Panc1 (cell line): ENCODE measurements at regions not wholly inside any gene's neighbourhood (a gene's known extent, or its start where the extent isn't known, plus 50 kb on each side); places are given as distances from the start of the nearest gene placed in this dataset.

Experiments used
- ATAC-seq: fragments of 200-7000 bp; cut with Tn5 transposase; 2 replicates; pipeline ENCODE4 v1.9.1; 2020; ENCODE audit warnings: mild to moderate bottlenecking, moderate library complexity
- BruUV-seq: library from RNA; stranded (reverse); fragments of 400-500 nt; replicated peaks from 2 replicates; lab custom pipeline; 2021; lab: Mats Ljungman, UMichigan
- CTCF ChIA-PET: fragments of 300-600 bp; sonication (Branson Sonifier 250); formaldehyde crosslinking; loops from one replicate; lab custom pipeline; 2022; ENCODE audit warnings: antibody characterized with exemption; lab: Charles Lee
- POLR2A ChIA-PET: fragments of 300-600 bp; sonication (Branson Sonifier 250); formaldehyde crosslinking; loops from one replicate; lab custom pipeline; 2022; ENCODE audit warnings: antibody characterized with exemption; lab: Charles Lee
- DNase-seq: peaks from one replicate; pipeline ENCODE4 v3.0.0-alpha.2; 2010; ENCODE audit warnings: low read depth, low spot score
- H3K27ac ChIP-seq: 2 replicates; pipeline ENCODE4 v1.5.1; 2011; ENCODE audit warnings: mild to moderate bottlenecking, low read length, inconsistent platforms
- H3K27me3 ChIP-seq: fragments of 200-500 bp; sonication (Bioruptor generic); 2 replicates; pipeline ENCODE4 v1.6.0; 2014; ENCODE audit warnings: low read length, inconsistent platforms; ENCODE audit not compliant: control insufficient read depth, insufficient read depth
- H3K36me3 ChIP-seq: fragments of 200-500 bp; sonication (Bioruptor generic); 2 replicates; pipeline ENCODE4 v1.5.1; 2014; ENCODE audit warnings: inconsistent platforms, mild to moderate bottlenecking, low read length, moderate library complexity; ENCODE audit not compliant: control insufficient read depth, insufficient read depth
- H3K4me1 ChIP-seq: 2 replicates; pipeline ENCODE4 v1.5.1; 2011; ENCODE audit warnings: inconsistent platforms, mild to moderate bottlenecking, low read length, moderate library complexity; ENCODE audit not compliant: control insufficient read depth, insufficient read depth
- H3K4me3 ChIP-seq, 2 experiments: 2 replicates each; pipeline ENCODE4 v1.5.1; 2011 to 2012; ENCODE audit warnings: low read depth in 2 of 2, low read length in 2 of 2, mild to moderate bottlenecking in 2 of 2, inconsistent platforms in 1 of 2, moderate library complexity in 1 of 2
- H3K9me3 ChIP-seq: fragments of 200-500 bp; sonication (Bioruptor generic); 2 replicates; pipeline ENCODE4 v1.5.1; 2014; ENCODE audit warnings: low read depth, mild to moderate bottlenecking, inconsistent platforms, low read length, moderate library complexity; ENCODE audit not compliant: control insufficient read depth, insufficient read depth
- CTCF ChIP-seq: fragments of 450-650 bp; IDR thresholded peaks from 2 replicates; pipeline ENCODE4 v1.5.1; 2017; ENCODE audit warnings: mild to moderate bottlenecking
- POLR2AphosphoS5 ChIP-seq: IDR thresholded peaks from 2 replicates; pipeline ENCODE4 v1.6.1; 2012; ENCODE audit warnings: mild to moderate bottlenecking, low read depth, low read length, moderate library complexity
- REST ChIP-seq, 2 experiments: IDR thresholded peaks; 2 replicates each; pipeline ENCODE4 v1.6.1; 2011 to 2012; ENCODE audit warnings: low read depth in 2 of 2, control low read depth in 1 of 2, low read length in 1 of 2, mild to moderate bottlenecking in 1 of 2, moderate library complexity in 1 of 2; ENCODE audit not compliant: insufficient read depth in 1 of 2
- SIN3A ChIP-seq: IDR thresholded peaks from 2 replicates; pipeline ENCODE4 v1.6.1; 2012; ENCODE audit warnings: low read depth, mild to moderate bottlenecking, low read length, moderate library complexity, borderline replicate concordance; ENCODE audit not compliant: insufficient read depth
- TCF7L2 ChIP-seq: IDR thresholded peaks from 2 replicates; pipeline ENCODE4 v1.6.1; 2011; ENCODE audit warnings: mild to moderate bottlenecking, low read depth, low read length, inconsistent platforms
- in situ Hi-C: cut with HindIII; loops from 2 replicates; pipeline ENCODE4 v1.10.0; 2016; ENCODE audit warnings: low sequenced_read_pairs, low pct_unique_long_range_greater_than_20kb
- intact Hi-C: fragments of 100-400 bp; cut with micrococcal nuclease; formaldehyde crosslinking; loops from one replicate; pipeline ENCODE4 v1.10.0; 2022; ENCODE audit not compliant: unreplicated experiment

- H3K27me3 ChIP-seq = no peaks in the 10 kb centered on the region
- no peaks in the 10 kb centered on the region for H3K36me3 ChIP-seq
- H3K9me3 ChIP-seq = no peaks in the 10 kb centered on the region
- no peaks in the 10 kb centered on the region for H3K4me1 ChIP-seq
- no peak overlapping the region for H3K27ac ChIP-seq
- CTCF ChIA-PET = no interaction called here
- in situ Hi-C loops (no loop called here), intact Hi-C loops (no loop called here)
- no TSS peak for BruUV-seq
- DNase-seq (no peak), ATAC-seq (no peak)
- no peak overlapping the region for H3K4me3 ChIP-seq
- POLR2A ChIA-PET = no interaction called here
- TF ChIP-seq CTCF (no peak), POLR2AphosphoS5 (no peak), REST (IDR thresholded peaks at IDR 0.05; ENCODE audit: insufficient read depth in 1 of 2, low read depth in 2 of 2, low read length in 1 of 2) (no peak), TCF7L2 (no peak), SIN3A (no peak)
These were observed 175.2 kb upstream of the ANKRD50 start for GRCh38 chr4:124887739-124888138.

- H3K4me1 ChIP-seq = no peaks in the 10 kb centered on the region
- ChIA-PET POLR2A (no interaction called here), CTCF (no interaction called here)
- no peak for ATAC-seq
- H3K9me3 ChIP-seq = no peaks in the 10 kb centered on the region
- no peaks in the 10 kb centered on the region for H3K27me3 ChIP-seq
- no peak overlapping the region for H3K27ac ChIP-seq
- intact Hi-C loops = no loop called here
- no TSS peak for BruUV-seq
- in situ Hi-C loops = no loop called here
- no peak for DNase-seq
- no peak for TF ChIP-seq REST (IDR thresholded peaks at IDR 0.05; ENCODE audit: insufficient read depth in 1 of 2, low read depth in 2 of 2, low read length in 1 of 2)
- no peak for TF ChIP-seq POLR2AphosphoS5
- no peak for TF ChIP-seq SIN3A
- no peak for TF ChIP-seq TCF7L2
- no peak for TF ChIP-seq CTCF
- H3K36me3 ChIP-seq = no peaks in the 10 kb centered on the region
- no peak overlapping the region for H3K4me3 ChIP-seq
These were observed 171.8 kb upstream of the ANKRD50 start for GRCh38 chr4:124884316-124884715.
